Panc1 (cell line): ENCODE measurements at regions not wholly inside any gene's neighbourhood (a gene's known extent, or its start where the extent isn't known, plus 50 kb on each side); places are given as distances from the start of the nearest gene placed in this dataset.

Experiments used
- ATAC-seq: fragments of 200-7000 bp; cut with Tn5 transposase; 2 replicates; pipeline ENCODE4 v1.9.1; 2020; ENCODE audit warnings: mild to moderate bottlenecking, moderate library complexity
- BruUV-seq: library from RNA; stranded (reverse); fragments of 400-500 nt; replicated peaks from 2 replicates; lab custom pipeline; 2021; lab: Mats Ljungman, UMichigan
- CTCF ChIA-PET: fragments of 300-600 bp; sonication (Branson Sonifier 250); formaldehyde crosslinking; loops from one replicate; lab custom pipeline; 2022; ENCODE audit warnings: antibody characterized with exemption; lab: Charles Lee
- POLR2A ChIA-PET: fragments of 300-600 bp; sonication (Branson Sonifier 250); formaldehyde crosslinking; loops from one replicate; lab custom pipeline; 2022; ENCODE audit warnings: antibody characterized with exemption; lab: Charles Lee
- DNase-seq: peaks from one replicate; pipeline ENCODE4 v3.0.0-alpha.2; 2010; ENCODE audit warnings: low read depth, low spot score
- H3K27ac ChIP-seq: 2 replicates; pipeline ENCODE4 v1.5.1; 2011; ENCODE audit warnings: mild to moderate bottlenecking, low read length, inconsistent platforms
- H3K27me3 ChIP-seq: fragments of 200-500 bp; sonication (Bioruptor generic); 2 replicates; pipeline ENCODE4 v1.6.0; 2014; ENCODE audit warnings: low read length, inconsistent platforms; ENCODE audit not compliant: control insufficient read depth, insufficient read depth
- H3K36me3 ChIP-seq: fragments of 200-500 bp; sonication (Bioruptor generic); 2 replicates; pipeline ENCODE4 v1.5.1; 2014; ENCODE audit warnings: inconsistent platforms, mild to moderate bottlenecking, low read length, moderate library complexity; ENCODE audit not compliant: control insufficient read depth, insufficient read depth
- H3K4me1 ChIP-seq: 2 replicates; pipeline ENCODE4 v1.5.1; 2011; ENCODE audit warnings: inconsistent platforms, mild to moderate bottlenecking, low read length, moderate library complexity; ENCODE audit not compliant: control insufficient read depth, insufficient read depth
- H3K4me3 ChIP-seq, 2 experiments: 2 replicates each; pipeline ENCODE4 v1.5.1; 2011 to 2012; ENCODE audit warnings: low read depth in 2 of 2, low read length in 2 of 2, mild to moderate bottlenecking in 2 of 2, inconsistent platforms in 1 of 2, moderate library complexity in 1 of 2
- H3K9me3 ChIP-seq: fragments of 200-500 bp; sonication (Bioruptor generic); 2 replicates; pipeline ENCODE4 v1.5.1; 2014; ENCODE audit warnings: low read depth, mild to moderate bottlenecking, inconsistent platforms, low read length, moderate library complexity; ENCODE audit not compliant: control insufficient read depth, insufficient read depth
- POLR2AphosphoS5 ChIP-seq: IDR thresholded peaks from 2 replicates; pipeline ENCODE4 v1.6.1; 2012; ENCODE audit warnings: mild to moderate bottlenecking, low read depth, low read length, moderate library complexity
- SIN3A ChIP-seq: IDR thresholded peaks from 2 replicates; pipeline ENCODE4 v1.6.1; 2012; ENCODE audit warnings: low read depth, mild to moderate bottlenecking, low read length, moderate library complexity, borderline replicate concordance; ENCODE audit not compliant: insufficient read depth
- TCF7L2 ChIP-seq: IDR thresholded peaks from 2 replicates; pipeline ENCODE4 v1.6.1; 2011; ENCODE audit warnings: mild to moderate bottlenecking, low read depth, low read length, inconsistent platforms
- in situ Hi-C: cut with HindIII; loops from 2 replicates; pipeline ENCODE4 v1.10.0; 2016; ENCODE audit warnings: low sequenced_read_pairs, low pct_unique_long_range_greater_than_20kb
- intact Hi-C: fragments of 100-400 bp; cut with micrococcal nuclease; formaldehyde crosslinking; loops from one replicate; pipeline ENCODE4 v1.10.0; 2022; ENCODE audit not compliant: unreplicated experiment
- TF ChIP-seq, protein P1 (sequence below): fragments of 450-650 bp; IDR thresholded peaks from 2 replicates; pipeline ENCODE4 v1.5.1; 2017; ENCODE audit warnings: mild to moderate bottlenecking
- TF ChIP-seq, protein P2 (sequence below), 2 experiments: IDR thresholded peaks; 2 replicates each; pipeline ENCODE4 v1.6.1; 2011 to 2012; ENCODE audit warnings: low read depth in 2 of 2, control low read depth in 1 of 2, low read length in 1 of 2, mild to moderate bottlenecking in 1 of 2, moderate library complexity in 1 of 2; ENCODE audit not compliant: insufficient read depth in 1 of 2

DNA sequence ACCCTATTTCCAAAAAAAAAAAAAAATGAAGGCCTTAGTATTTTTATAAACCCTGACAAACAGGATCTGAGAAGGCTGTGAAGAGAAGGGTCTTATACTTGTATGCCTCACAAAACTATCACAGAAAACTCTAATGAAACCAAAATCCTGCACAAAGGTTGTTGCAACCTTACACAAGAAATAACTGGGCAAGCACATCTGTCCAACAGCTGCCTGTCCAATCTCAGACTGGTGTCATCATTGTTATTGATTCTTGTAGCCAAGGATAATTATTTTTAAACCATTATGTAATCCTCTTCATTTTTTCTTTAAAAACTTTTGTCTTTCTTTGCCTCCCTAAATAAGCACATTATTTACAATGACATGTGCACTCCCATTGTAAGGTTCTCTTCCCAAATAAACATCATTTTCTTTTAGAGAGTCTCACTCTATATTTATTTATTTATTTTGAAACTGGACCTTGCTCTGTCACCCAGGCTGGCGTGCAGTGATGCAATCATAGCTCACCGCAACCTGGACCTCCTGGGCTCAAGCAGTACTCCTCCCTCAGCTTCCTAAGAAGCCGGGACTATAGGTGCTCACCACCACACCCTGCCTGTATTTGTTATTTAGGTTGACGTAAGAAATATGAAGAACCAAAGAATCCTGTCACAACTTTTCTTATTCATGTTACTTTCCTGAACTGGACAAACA is 697.1 kb downstream of the DOK5 start:
- POLR2A ChIA-PET: no interaction called here
- intact Hi-C loops (no loop called here), in situ Hi-C loops (no loop called here)
- H3K4me3 ChIP-seq: no peak overlapping the region
- TF ChIP-seq TCF7L2: no peak
- TF ChIP-seq POLR2AphosphoS5: no peak
- TF ChIP-seq, protein P1, sequence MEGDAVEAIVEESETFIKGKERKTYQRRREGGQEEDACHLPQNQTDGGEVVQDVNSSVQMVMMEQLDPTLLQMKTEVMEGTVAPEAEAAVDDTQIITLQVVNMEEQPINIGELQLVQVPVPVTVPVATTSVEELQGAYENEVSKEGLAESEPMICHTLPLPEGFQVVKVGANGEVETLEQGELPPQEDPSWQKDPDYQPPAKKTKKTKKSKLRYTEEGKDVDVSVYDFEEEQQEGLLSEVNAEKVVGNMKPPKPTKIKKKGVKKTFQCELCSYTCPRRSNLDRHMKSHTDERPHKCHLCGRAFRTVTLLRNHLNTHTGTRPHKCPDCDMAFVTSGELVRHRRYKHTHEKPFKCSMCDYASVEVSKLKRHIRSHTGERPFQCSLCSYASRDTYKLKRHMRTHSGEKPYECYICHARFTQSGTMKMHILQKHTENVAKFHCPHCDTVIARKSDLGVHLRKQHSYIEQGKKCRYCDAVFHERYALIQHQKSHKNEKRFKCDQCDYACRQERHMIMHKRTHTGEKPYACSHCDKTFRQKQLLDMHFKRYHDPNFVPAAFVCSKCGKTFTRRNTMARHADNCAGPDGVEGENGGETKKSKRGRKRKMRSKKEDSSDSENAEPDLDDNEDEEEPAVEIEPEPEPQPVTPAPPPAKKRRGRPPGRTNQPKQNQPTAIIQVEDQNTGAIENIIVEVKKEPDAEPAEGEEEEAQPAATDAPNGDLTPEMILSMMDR: no peak
- TF ChIP-seq, protein P2, sequence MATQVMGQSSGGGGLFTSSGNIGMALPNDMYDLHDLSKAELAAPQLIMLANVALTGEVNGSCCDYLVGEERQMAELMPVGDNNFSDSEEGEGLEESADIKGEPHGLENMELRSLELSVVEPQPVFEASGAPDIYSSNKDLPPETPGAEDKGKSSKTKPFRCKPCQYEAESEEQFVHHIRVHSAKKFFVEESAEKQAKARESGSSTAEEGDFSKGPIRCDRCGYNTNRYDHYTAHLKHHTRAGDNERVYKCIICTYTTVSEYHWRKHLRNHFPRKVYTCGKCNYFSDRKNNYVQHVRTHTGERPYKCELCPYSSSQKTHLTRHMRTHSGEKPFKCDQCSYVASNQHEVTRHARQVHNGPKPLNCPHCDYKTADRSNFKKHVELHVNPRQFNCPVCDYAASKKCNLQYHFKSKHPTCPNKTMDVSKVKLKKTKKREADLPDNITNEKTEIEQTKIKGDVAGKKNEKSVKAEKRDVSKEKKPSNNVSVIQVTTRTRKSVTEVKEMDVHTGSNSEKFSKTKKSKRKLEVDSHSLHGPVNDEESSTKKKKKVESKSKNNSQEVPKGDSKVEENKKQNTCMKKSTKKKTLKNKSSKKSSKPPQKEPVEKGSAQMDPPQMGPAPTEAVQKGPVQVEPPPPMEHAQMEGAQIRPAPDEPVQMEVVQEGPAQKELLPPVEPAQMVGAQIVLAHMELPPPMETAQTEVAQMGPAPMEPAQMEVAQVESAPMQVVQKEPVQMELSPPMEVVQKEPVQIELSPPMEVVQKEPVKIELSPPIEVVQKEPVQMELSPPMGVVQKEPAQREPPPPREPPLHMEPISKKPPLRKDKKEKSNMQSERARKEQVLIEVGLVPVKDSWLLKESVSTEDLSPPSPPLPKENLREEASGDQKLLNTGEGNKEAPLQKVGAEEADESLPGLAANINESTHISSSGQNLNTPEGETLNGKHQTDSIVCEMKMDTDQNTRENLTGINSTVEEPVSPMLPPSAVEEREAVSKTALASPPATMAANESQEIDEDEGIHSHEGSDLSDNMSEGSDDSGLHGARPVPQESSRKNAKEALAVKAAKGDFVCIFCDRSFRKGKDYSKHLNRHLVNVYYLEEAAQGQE (IDR thresholded peaks at IDR 0.05; ENCODE audit: insufficient read depth in 1 of 2, low read depth in 2 of 2, low read length in 1 of 2): no peak
- TF ChIP-seq SIN3A: no peak
- BruUV-seq: no TSS peak
- CTCF ChIA-PET: no interaction called here
- H3K27ac ChIP-seq: no peak overlapping the region
- no peak for ATAC-seq
- H3K9me3 ChIP-seq: 0 out of 2 replicates have a peak, but pooled peaks cover 3% of the 10 kb centered on the region
- H3K27me3 ChIP-seq: no peaks in the 10 kb centered on the region
- no peaks in the 10 kb centered on the region for H3K36me3 ChIP-seq
- no peak for DNase-seq
- H3K4me1 ChIP-seq: no peaks in the 10 kb centered on the region

- CTCF ChIA-PET: no interaction called here
- no peak for ATAC-seq
- BruUV-seq: no TSS peak
These were observed 690.7 kb downstream of the DOK5 start for GRCh38 chr20:55166063-55166462.

More at GRCh38 chr20:55166063-55166462, 690.7 kb downstream of the DOK5 start:
- DNase-seq: no peak
- H3K27me3 ChIP-seq: no peaks in the 10 kb centered on the region
- H3K27ac ChIP-seq: no peak overlapping the region
- POLR2A ChIA-PET: no interaction called here
- no peaks in the 10 kb centered on the region for H3K4me1 ChIP-seq
- in situ Hi-C loops: no loop called here
- H3K4me3 ChIP-seq: no peak overlapping the region
- intact Hi-C loops: no loop called here
- TF ChIP-seq, protein P2 (IDR thresholded peaks at IDR 0.05; ENCODE audit: insufficient read depth in 1 of 2, low read depth in 2 of 2, low read length in 1 of 2): no peak
- TF ChIP-seq POLR2AphosphoS5 (no peak), SIN3A (no peak), TCF7L2 (no peak)
- TF ChIP-seq, protein P1: no peak
- H3K36me3 ChIP-seq: no peaks in the 10 kb centered on the region
- H3K9me3 ChIP-seq: 0 out of 2 replicates have a peak, but pooled peaks cover 3% of the 10 kb centered on the region
